CD14-positive monocyte (primary cell): ENCODE measurements at regions not wholly inside any gene's neighbourhood (a gene's known extent, or its start where the extent isn't known, plus 50 kb on each side); places are given as distances from the start of the nearest gene placed in this dataset.

Experiments
- DNase-seq, 3 donors: peaks; one replicate each; pipeline ENCODE4 v3.0.0-alpha.2; 2011 to 2022
- H2AFZ ChIP-seq: 2 replicates; pipeline ENCODE4 v1.6.0; 2012; ENCODE audit warnings: mild to moderate bottlenecking, low read depth, low read length, inconsistent platforms; ENCODE audit not compliant: insufficient read depth, poor library complexity, severe bottlenecking
- H3K27ac ChIP-seq, 2 donors: 1 replicate in 1 of 2; 2 replicates in 1 of 2; pipeline ENCODE4 v1.5.1; 2012 to 2013; ENCODE audit warnings: low read length in 2 of 2, control low read depth in 1 of 2, inconsistent platforms in 1 of 2, low read depth in 1 of 2, mild to moderate bottlenecking in 1 of 2
- H3K27me3 ChIP-seq, 2 donors: one replicate each; pipeline versions ENCODE4 v1.6.0 to v1.6.1; 2011 to 2013; ENCODE audit warnings: low read length in 2 of 2; ENCODE audit not compliant: control insufficient read depth in 2 of 2, insufficient read depth in 2 of 2
- H3K36me3 ChIP-seq, 2 donors: replicated peaks in 1 of 2; 1 replicate in 1 of 2; 2 replicates in 1 of 2; pipeline versions ENCODE4 v1.5.1 to v1.6.1; 2012 to 2013; ENCODE audit warnings: low read length in 2 of 2, control low read depth in 1 of 2, inconsistent platforms in 1 of 2, mild to moderate bottlenecking in 1 of 2; ENCODE audit not compliant: insufficient read depth in 2 of 2, control insufficient read depth in 1 of 2
- H3K4me1 ChIP-seq, 2 donors: 1 replicate in 1 of 2; 2 replicates in 1 of 2; pipeline versions ENCODE4 v1.5.1 to v1.6.1; 2012 to 2013; ENCODE audit warnings: low read length in 2 of 2, control low read depth in 1 of 2, inconsistent platforms in 1 of 2, mild to moderate bottlenecking in 1 of 2, moderate library complexity in 1 of 2; ENCODE audit not compliant: insufficient read depth in 2 of 2, control insufficient read depth in 1 of 2
- H3K4me2 ChIP-seq: replicated peaks from 2 replicates; pipeline ENCODE3; 2012; ENCODE audit warnings: low read length, moderate library complexity, mild to moderate bottlenecking; ENCODE audit not compliant: poor library complexity, severe bottlenecking; ENCODE audit errors: extremely low read depth
- H3K4me3 ChIP-seq, 3 experiments: fragments of 200-600 bp in 1 of 3; sonication (generic) in 1 of 3; replicated peaks in 1 of 3; 1 replicate in 2 of 3; 2 replicates in 1 of 3; pipeline ENCODE4 v1.5.1; 2011 to 2013; ENCODE audit warnings: low read length in 3 of 3, mild to moderate bottlenecking in 3 of 3, control low read depth in 2 of 3, low read depth in 2 of 3, inconsistent platforms in 1 of 3, moderate library complexity in 1 of 3
- H3K79me2 ChIP-seq: 2 replicates; pipeline ENCODE4 v1.6.0; 2012; ENCODE audit warnings: mild to moderate bottlenecking, control low read depth, inconsistent platforms, low read length, moderate library complexity; ENCODE audit not compliant: insufficient read depth
- H3K9ac ChIP-seq: 2 replicates; pipeline ENCODE4 v1.6.0; 2017; ENCODE audit warnings: low read length, mild to moderate bottlenecking; ENCODE audit not compliant: insufficient read depth, poor library complexity, severe bottlenecking
- H3K9me3 ChIP-seq, 2 donors: replicated peaks in 1 of 2; 1 replicate in 1 of 2; 2 replicates in 1 of 2; pipeline versions ENCODE4 v1.5.1 to v1.6.1; 2012 to 2013; ENCODE audit warnings: low read length in 2 of 2, control low read depth in 1 of 2; ENCODE audit not compliant: control insufficient read depth in 1 of 2, insufficient read depth in 1 of 2
- H4K20me1 ChIP-seq: 2 replicates; pipeline ENCODE4 v1.6.0; 2012; ENCODE audit warnings: mild to moderate bottlenecking, low read length, control low read depth, moderate library complexity; ENCODE audit not compliant: insufficient read depth
- H3K27ac Mint-ChIP-seq, 7 donors: one replicate each; pipeline ENCODE4 v1.8.0; 2020; ENCODE audit warnings: mild to moderate bottlenecking in 7 of 7, mixed read lengths in 7 of 7, moderate library complexity in 6 of 7, inconsistent platforms in 2 of 7
- H3K27me3 Mint-ChIP-seq, 3 donors: one replicate each; pipeline ENCODE4 v1.8.0; 2021 to 2022; ENCODE audit warnings: low read depth in 3 of 3, mild to moderate bottlenecking in 3 of 3, mixed read lengths in 3 of 3, moderate library complexity in 3 of 3, inconsistent platforms in 1 of 3
- H3K36me3 Mint-ChIP-seq, 2 donors: one replicate each; pipeline ENCODE4 v1.8.0; 2020; ENCODE audit warnings: mixed read lengths in 2 of 2, inconsistent platforms in 1 of 2, mild to moderate bottlenecking in 1 of 2
- H3K4me1 Mint-ChIP-seq: one replicate; pipeline ENCODE4 v1.8.0; 2020; ENCODE audit warnings: mild to moderate bottlenecking, mixed read lengths
- H3K4me3 Mint-ChIP-seq, 2 donors: one replicate each; pipeline ENCODE4 v1.8.0; 2020; ENCODE audit warnings: mild to moderate bottlenecking in 2 of 2, mixed read lengths in 2 of 2, moderate library complexity in 1 of 2
- H3K9me3 Mint-ChIP-seq, 7 donors: one replicate each; pipeline ENCODE4 v1.8.0; 2020 to 2022; ENCODE audit warnings: mixed read lengths in 7 of 7, mild to moderate bottlenecking in 6 of 7, moderate library complexity in 6 of 7, inconsistent platforms in 2 of 7
- WGBS: methylation state at CpG from one replicate; pipeline ENCODE4 v1.1.5; 2013; ENCODE audit warnings: missing lambda C conversion rate; ENCODE audit not compliant: insufficient coverage; 5-methylcytosine and 5-hydroxymethylcytosine counted together
- intact Hi-C, 2 donors: fragments of 100-400 bp; cut with micrococcal nuclease; formaldehyde crosslinking; loops; one replicate each; pipeline versions ENCODE4 v1.15.0 to v1.15.1; 2023
- TF ChIP-seq, protein P1 (sequence below): fragments of 200-600 bp; IDR thresholded peaks from one replicate; pipeline ENCODE4 v1.8.0; 2022; ENCODE audit warnings: antibody characterized with exemption, mild to moderate bottlenecking

DNA sequence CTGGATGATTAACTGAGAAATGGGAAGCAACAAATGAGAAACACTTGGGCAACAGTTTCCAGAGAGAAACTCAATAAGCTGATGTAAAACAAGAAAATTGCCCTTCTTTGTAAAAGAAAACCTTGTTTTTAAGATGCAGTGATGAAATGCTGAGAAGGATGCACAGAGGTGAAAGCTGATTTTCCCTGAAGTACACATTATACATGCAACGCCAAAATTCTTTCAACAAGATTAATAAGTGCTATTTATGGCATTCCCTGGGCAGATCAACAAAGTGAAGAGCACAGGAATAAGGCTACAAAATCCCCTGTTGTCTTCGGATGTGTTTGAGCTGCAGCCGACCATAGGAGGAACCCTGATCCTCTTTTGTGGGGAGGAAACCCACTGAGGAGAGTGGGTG lies 208.0 kb upstream of the ANKH start:
- H3K4me3 Mint-ChIP-seq, result no peak overlapping the region
- H3K9me3 ChIP-seq, result peaks cover 0 to 3% of the 10 kb centered on the region in 2 donors
- H3K27me3 Mint-ChIP-seq, result peaks cover 0 to 4% (median 0%) of the 10 kb centered on the region in 3 donors
- 83% methylated on average over 1 of the region's 3 CpGs for WGBS
- intact Hi-C loops, result no loop called here
- no peak overlapping the region for H3K9ac ChIP-seq
- H3K36me3 Mint-ChIP-seq, result no peaks in the 10 kb centered on the region
- H3K79me2 ChIP-seq, result no peaks in the 10 kb centered on the region
- TF ChIP-seq, protein P1, sequence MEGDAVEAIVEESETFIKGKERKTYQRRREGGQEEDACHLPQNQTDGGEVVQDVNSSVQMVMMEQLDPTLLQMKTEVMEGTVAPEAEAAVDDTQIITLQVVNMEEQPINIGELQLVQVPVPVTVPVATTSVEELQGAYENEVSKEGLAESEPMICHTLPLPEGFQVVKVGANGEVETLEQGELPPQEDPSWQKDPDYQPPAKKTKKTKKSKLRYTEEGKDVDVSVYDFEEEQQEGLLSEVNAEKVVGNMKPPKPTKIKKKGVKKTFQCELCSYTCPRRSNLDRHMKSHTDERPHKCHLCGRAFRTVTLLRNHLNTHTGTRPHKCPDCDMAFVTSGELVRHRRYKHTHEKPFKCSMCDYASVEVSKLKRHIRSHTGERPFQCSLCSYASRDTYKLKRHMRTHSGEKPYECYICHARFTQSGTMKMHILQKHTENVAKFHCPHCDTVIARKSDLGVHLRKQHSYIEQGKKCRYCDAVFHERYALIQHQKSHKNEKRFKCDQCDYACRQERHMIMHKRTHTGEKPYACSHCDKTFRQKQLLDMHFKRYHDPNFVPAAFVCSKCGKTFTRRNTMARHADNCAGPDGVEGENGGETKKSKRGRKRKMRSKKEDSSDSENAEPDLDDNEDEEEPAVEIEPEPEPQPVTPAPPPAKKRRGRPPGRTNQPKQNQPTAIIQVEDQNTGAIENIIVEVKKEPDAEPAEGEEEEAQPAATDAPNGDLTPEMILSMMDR, result no peak
- no peaks in the 10 kb centered on the region for H3K4me1 ChIP-seq
- H3K27ac Mint-ChIP-seq, result no peak overlapping the region
- no peaks in the 10 kb centered on the region for H4K20me1 ChIP-seq
- H3K27me3 ChIP-seq, result no peaks in the 10 kb centered on the region
- H3K36me3 ChIP-seq, result no peaks in the 10 kb centered on the region
- H3K4me2 ChIP-seq, result no peak overlapping the region
- H2AFZ ChIP-seq, result no peak overlapping the region
- H3K4me1 Mint-ChIP-seq, result no peaks in the 10 kb centered on the region
- peaks cover 0 to 7% (median 4%) of the 10 kb centered on the region in 7 donors for H3K9me3 Mint-ChIP-seq
- H3K27ac ChIP-seq, result no peak overlapping the region
- DNase-seq, result no peak
- no peak overlapping the region for H3K4me3 ChIP-seq

DNA sequence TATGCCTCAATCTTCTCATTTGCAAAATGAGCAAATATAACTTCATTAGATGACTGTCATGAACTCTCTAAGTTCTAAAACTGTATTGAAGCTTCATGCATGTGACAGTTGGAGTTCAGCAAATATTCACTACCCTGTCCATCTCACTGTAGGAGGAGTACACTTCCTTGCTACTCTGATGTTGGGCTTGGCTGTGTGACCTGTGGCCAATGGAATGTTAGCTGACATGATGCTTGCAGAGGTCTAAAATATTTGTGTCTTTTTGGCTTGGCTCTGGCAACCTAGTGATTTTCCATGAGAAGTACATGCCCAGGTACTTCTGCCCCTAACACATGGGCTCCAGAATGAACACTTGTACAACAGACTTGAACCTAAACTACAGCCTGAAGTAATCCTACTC lies 203.1 kb upstream of the ANKH start:
- Mint-ChIP-seq H3K27ac (no peak overlapping the region), H3K9me3 (peaks cover 0 to 5% (median 1%) of the 10 kb centered on the region in 7 donors), H3K4me3 (no peak overlapping the region), H3K27me3 (peaks cover 0 to 5% (median 3%) of the 10 kb centered on the region in 3 donors), H3K4me1 (no peaks in the 10 kb centered on the region), H3K36me3 (no peaks in the 10 kb centered on the region)
- H3K36me3 ChIP-seq, result no peaks in the 10 kb centered on the region
- no peak for DNase-seq
- intact Hi-C loops, result no loop called here
- H3K4me3 ChIP-seq, result no peak overlapping the region
- no peak overlapping the region for H3K27ac ChIP-seq
- H3K9ac ChIP-seq, result no peak overlapping the region
- no peaks in the 10 kb centered on the region for H4K20me1 ChIP-seq
- H3K4me2 ChIP-seq, result no peak overlapping the region
- TF ChIP-seq, protein P1, result no peak
- H3K79me2 ChIP-seq, result no peaks in the 10 kb centered on the region
- no peaks in the 10 kb centered on the region for H3K4me1 ChIP-seq
- H2AFZ ChIP-seq, result no peak overlapping the region
- H3K27me3 ChIP-seq, result no peaks in the 10 kb centered on the region
- peaks cover 0 to 3% of the 10 kb centered on the region in 2 donors for H3K9me3 ChIP-seq
